BE2C (cell line): ENCODE measurements at regions not wholly inside any gene's neighbourhood (a gene's known extent, or its start where the extent isn't known, plus 50 kb on each side); places are given as distances from the start of the nearest gene placed in this dataset.

ENCODE experiments used
- DNase-seq: peaks from one replicate; pipeline ENCODE4 v3.0.0-alpha.2; 2020
- H3K27me3 ChIP-seq: fragments of 250-450 bp; sonication (Bioruptor Pico); 2 replicates; pipeline ENCODE4 v1.5.1; 2020; ENCODE audit warnings: mild to moderate bottlenecking
- H3K36me3 ChIP-seq: fragments of 250-450 bp; sonication (Bioruptor Pico); 2 replicates; pipeline ENCODE4 v1.5.1; 2020; ENCODE audit warnings: mild to moderate bottlenecking
- H3K4me1 ChIP-seq: fragments of 250-450 bp; sonication (Bioruptor Pico); 2 replicates; pipeline ENCODE4 v1.5.1; 2020
- H3K4me3 ChIP-seq: 2 replicates; pipeline ENCODE4 v1.5.1; 2011; ENCODE audit warnings: low read depth, low read length
- H3K9me3 ChIP-seq: fragments of 250-450 bp; sonication (Bioruptor Pico); 2 replicates; pipeline ENCODE4 v1.5.1; 2020
- TF ChIP-seq, protein P1 (sequence below): IDR thresholded peaks from 2 replicates; pipeline ENCODE4 v1.5.1; 2012; ENCODE audit warnings: mild to moderate bottlenecking, low read depth, low read length

DNA sequence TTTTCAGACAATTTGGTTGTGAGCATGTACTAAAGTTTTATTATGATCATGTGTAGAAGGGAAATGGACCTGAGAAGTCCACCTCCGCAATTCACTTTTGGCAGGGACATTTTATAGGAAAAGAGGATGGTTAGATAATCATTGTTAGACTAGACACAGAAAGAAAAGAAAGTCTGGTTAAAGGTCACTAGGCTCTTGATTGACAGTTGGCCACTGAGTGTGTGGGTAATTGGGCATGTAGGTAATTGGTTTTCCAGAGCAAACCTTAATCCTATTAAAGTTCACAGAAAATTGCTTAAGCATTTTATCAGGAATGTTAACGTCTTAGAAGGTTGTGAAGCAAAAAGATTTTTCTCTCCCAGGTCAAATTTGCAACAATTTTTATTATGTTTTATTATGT lies 158.5 kb upstream of the CLINT1 start:
- DNase-seq: no peak
- Histone ChIP-seq H3K4me3 (no peak overlapping the region), H3K9me3 (no peaks in the 10 kb centered on the region; the same call in 1 of the 2 replicates), H3K4me1 (no peaks in the 10 kb centered on the region), H3K36me3 (no peaks in the 10 kb centered on the region), H3K27me3 (no peaks in the 10 kb centered on the region)
- TF ChIP-seq, protein P1, sequence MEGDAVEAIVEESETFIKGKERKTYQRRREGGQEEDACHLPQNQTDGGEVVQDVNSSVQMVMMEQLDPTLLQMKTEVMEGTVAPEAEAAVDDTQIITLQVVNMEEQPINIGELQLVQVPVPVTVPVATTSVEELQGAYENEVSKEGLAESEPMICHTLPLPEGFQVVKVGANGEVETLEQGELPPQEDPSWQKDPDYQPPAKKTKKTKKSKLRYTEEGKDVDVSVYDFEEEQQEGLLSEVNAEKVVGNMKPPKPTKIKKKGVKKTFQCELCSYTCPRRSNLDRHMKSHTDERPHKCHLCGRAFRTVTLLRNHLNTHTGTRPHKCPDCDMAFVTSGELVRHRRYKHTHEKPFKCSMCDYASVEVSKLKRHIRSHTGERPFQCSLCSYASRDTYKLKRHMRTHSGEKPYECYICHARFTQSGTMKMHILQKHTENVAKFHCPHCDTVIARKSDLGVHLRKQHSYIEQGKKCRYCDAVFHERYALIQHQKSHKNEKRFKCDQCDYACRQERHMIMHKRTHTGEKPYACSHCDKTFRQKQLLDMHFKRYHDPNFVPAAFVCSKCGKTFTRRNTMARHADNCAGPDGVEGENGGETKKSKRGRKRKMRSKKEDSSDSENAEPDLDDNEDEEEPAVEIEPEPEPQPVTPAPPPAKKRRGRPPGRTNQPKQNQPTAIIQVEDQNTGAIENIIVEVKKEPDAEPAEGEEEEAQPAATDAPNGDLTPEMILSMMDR: no peak

DNA sequence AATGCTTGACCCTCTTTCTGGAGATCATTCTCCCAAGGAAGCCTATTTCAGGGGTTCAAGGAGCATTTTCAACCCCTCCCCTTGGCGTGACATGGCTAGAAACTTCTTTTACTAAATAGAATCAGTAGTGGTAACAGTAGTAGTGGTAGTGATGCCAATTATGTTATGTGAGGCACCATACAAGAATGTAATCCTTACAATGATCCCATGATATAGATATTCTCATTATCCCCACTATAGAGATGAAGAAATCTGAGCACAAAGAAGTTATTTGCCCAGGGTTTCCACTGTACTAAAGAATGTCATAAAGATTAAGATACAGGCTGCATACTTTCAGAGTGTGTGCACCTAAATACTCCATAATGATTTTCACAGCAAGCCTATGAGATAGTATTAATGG lies 155.4 kb upstream of the CLINT1 start:
- Histone ChIP-seq H3K27me3 (no peaks in the 10 kb centered on the region), H3K36me3 (no peaks in the 10 kb centered on the region), H3K4me3 (no peak overlapping the region), H3K4me1 (no peaks in the 10 kb centered on the region), H3K9me3 (no peaks in the 10 kb centered on the region)
- TF ChIP-seq, protein P1: no peak
- DNase-seq: no peak

DNA sequence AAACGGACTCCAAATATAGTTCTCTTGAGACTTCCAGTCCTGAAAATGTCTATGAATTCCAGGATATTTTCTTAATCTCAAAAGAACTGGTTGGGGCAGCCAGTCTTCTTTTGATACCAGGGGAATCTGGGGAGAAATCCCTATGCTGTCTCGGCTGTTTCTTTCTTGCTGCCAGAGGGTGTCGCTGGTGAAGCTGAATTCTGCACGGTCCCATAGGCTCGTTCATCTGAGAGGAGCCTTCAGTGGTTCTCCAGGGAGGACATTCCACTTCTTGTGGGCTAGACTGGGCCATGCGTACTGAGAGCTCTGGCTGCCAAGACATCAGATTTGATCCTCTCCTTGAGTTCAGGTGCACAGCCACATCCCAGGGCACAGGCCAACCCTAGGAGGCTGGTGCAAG lies 155.0 kb upstream of the CLINT1 start:
- Histone ChIP-seq H3K36me3 (no peaks in the 10 kb centered on the region), H3K4me1 (no peaks in the 10 kb centered on the region), H3K4me3 (no peak overlapping the region), H3K27me3 (no peaks in the 10 kb centered on the region), H3K9me3 (no peaks in the 10 kb centered on the region)
- TF ChIP-seq, protein P1: peak; percentile 46
- peak; percentile 13 for DNase-seq

DNA sequence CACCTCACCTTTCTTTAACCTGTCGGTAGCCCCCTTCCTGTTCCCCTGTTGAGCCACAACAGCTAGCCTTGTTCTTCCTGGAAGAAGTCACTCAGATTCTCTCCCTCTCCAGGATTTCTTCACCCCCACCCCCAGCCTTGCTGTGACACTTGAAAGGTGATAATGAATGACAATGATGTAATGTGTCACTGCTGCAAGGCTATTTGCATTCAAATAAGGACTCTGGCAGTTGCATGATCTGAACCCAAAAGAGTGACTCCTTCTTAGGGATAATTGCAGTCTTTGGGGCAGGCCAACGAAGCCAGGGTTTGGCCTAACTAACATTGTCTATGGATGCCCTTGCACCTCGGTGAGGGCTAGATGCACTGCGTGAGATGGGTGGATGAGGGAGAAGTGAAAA lies 154.4 kb upstream of the CLINT1 start:
- no peaks in the 10 kb centered on the region for H3K4me1 ChIP-seq
- H3K9me3 ChIP-seq: no peaks in the 10 kb centered on the region
- TF ChIP-seq, protein P1: no peak
- no peak for DNase-seq
- no peak overlapping the region for H3K4me3 ChIP-seq
- H3K36me3 ChIP-seq: no peaks in the 10 kb centered on the region
- H3K27me3 ChIP-seq: no peaks in the 10 kb centered on the region

DNA sequence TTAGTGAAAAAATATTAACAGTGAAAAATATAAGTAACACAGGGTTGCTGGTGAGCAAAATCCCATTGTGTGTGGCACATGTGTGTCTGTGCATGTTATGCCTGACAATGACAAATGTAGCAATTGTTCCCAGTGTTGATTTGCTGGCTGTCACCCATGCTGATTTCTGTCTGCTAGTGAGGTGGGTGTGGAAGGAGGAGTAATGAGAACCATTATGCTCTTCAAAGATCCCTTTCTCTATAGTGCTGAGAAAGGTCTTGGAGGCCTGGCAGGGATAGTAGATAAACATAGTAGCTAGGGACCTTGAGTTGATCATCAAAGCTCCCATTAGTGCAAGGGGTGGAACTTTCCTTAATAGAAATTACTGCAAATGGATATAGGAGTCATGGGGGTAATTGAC lies 152.5 kb upstream of the CLINT1 start:
- DNase-seq: no peak
- H3K36me3 ChIP-seq: no peaks in the 10 kb centered on the region
- no peaks in the 10 kb centered on the region for H3K4me1 ChIP-seq
- no peaks in the 10 kb centered on the region for H3K27me3 ChIP-seq
- H3K4me3 ChIP-seq: no peak overlapping the region
- TF ChIP-seq, protein P1: no peak
- H3K9me3 ChIP-seq: no peaks in the 10 kb centered on the region

DNA sequence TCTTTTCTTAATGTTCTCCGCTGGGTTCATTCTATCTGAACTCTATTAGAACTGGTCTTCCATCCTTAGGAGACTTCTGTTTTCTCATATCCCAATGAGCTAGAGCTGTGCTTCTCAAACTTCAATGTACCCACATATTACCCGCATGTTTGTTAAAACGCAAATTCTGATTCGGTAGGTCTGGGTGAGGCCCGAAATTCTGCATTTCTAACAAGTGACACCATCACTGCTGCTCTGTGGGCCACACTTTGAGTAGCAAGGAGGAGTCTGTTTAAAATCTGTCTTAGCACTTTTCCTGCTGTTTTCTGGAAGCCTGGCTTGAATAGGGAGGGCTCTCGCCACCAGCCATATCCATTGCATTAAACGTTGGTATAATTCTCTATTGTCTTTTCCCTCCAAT lies 151.9 kb upstream of the CLINT1 start:
- DNase-seq: no peak
- Histone ChIP-seq H3K4me3 (no peak overlapping the region), H3K36me3 (no peaks in the 10 kb centered on the region), H3K9me3 (no peaks in the 10 kb centered on the region), H3K27me3 (no peaks in the 10 kb centered on the region), H3K4me1 (no peaks in the 10 kb centered on the region)
- TF ChIP-seq, protein P1: no peak
